ENCODE measurements at regions not wholly inside any gene's neighbourhood (a gene's known extent, or its start where the extent isn't known, plus 50 kb on each side); places are given as distances from the start of the nearest gene placed in this dataset.

GRCh38 chr12:91774434-91774921, 371.2 kb downstream of the BTG1 start:
- TF ChIP-seq CTCF (conservative IDR thresholded peaks at IDR 0.05) (no peak), ZFX (IDR thresholded peaks at IDR 0.05) (no peak)
- no peak overlapping the region for H3K27ac ChIP-seq

- TF ChIP-seq ZFX (IDR thresholded peaks at IDR 0.05): no peak
- TF ChIP-seq CTCF (conservative IDR thresholded peaks at IDR 0.05): no peak
- no peak overlapping the region for H3K27ac ChIP-seq
These were observed 371.8 kb downstream of the BTG1 start for GRCh38 chr12:91773749-91774429.

- no peak for TF ChIP-seq ZFX (IDR thresholded peaks at IDR 0.05)
- no peak for TF ChIP-seq CTCF (conservative IDR thresholded peaks at IDR 0.05)
- no peak overlapping the region for H3K27ac ChIP-seq
These were observed 373.2 kb downstream of the BTG1 start for GRCh38 chr12:91772411-91772810.

- no peak overlapping the region for H3K27ac ChIP-seq
- TF ChIP-seq ZFX (IDR thresholded peaks at IDR 0.05): no peak
- TF ChIP-seq CTCF (conservative IDR thresholded peaks at IDR 0.05): no peak
These were observed 375.9 kb downstream of the BTG1 start for GRCh38 chr12:91769736-91770135.

DNA sequence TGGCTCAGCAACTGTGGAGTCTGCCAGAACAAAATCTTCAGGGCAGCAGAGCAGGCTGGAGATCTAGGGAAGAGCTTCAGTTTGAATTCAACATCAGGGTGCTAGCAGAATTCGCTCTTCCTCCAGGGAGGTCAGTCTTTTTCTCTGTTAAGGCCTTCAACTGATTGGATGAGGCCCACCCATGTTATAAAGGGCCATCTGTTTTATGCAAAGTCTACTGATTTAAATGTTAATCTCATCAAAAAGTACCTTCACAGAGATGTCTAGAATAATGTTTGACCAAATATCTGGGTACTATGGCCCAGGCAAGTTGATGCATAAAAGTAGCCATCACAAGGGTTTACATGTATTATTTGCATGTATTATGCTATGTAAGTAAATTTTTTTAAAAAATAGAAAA, 378.4 kb downstream of the BTG1 start:
- TF ChIP-seq ZFX (IDR thresholded peaks at IDR 0.05): no peak
- TF ChIP-seq CTCF (conservative IDR thresholded peaks at IDR 0.05): no peak
- H3K27ac ChIP-seq: no peak overlapping the region

DNA sequence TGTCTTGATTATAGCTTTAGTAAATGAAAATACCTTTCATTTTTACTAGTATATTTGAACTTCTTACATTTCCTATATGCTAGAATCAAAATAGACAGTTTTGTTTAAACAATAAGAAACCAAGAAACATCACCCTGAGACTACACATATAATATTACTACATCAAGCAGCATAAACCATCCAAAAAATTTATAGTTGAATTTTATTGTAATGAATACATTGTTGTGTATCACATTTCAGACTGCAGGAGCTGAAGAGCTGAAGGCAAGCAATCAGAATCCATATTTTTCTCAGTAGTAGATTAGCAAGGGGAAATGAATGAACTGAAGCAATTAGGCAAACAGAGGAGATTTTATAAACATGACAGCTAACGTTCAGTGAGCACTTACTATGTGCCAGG, 379.2 kb downstream of the BTG1 start:
- TF ChIP-seq ZFX (IDR thresholded peaks at IDR 0.05) (no peak), CTCF (conservative IDR thresholded peaks at IDR 0.05) (no peak)

DNA sequence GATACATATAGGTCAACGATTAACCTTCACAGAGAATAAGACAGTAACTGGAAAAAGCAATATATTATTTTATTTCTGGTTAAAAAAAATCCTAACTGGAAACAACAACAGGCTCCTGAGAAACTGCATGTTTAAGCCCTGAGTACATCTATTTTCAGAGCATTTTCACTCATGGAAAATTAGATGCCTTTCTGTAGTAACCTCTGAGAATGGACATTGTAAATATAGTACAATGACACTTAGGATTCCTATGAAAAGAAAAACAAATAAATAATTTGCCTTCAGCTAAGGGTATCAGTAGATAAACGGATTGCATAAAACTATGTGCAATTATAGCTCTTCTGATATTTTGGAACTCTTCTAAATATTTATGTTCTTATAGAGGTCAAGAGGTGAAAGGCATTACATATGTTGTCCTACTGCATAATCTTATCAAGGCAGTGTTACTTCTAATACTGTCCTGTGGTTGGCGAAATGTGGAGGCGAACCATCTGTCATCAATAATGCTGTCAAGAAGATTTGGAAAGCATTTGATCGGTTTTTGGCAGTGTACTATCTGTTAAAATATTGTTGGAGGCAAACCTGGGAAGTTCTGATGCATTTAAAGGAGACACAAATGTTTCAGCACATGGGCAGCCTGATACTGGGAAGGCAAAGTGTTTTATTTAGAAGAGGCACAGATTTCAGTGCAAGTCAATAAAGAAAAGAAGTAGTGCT, 381.8 kb downstream of the BTG1 start:
- TF ChIP-seq CTCF (conservative IDR thresholded peaks at IDR 0.05): no peak
- TF ChIP-seq ZFX (IDR thresholded peaks at IDR 0.05): no peak
- H3K27ac ChIP-seq: no peak overlapping the region

More for the DNA sequence above, 379.2 kb downstream of the BTG1 start:
- no peak overlapping the region for H3K27ac ChIP-seq
